Astrocyte (in vitro differentiated cells and primary cell): ENCODE measurements at regions not wholly inside any gene's neighbourhood (a gene's known extent, or its start where the extent isn't known, plus 50 kb on each side); places are given as distances from the start of the nearest gene placed in this dataset.

ENCODE experiments used
- DNase-seq: peaks from one replicate; pipeline ENCODE4 v3.0.0-alpha.2; 2010; ENCODE audit warnings: low read depth
- FAIRE-seq: peaks from 2 replicates; lab custom pipeline; 2011; peaks lifted over from hg19 to GRCh38; lab: Jason Lieb, UNC
- H2AFZ ChIP-seq: 2 replicates; pipeline ENCODE4 v1.6.0; 2012; ENCODE audit warnings: low read depth, low read length, inconsistent platforms
- H3K27ac ChIP-seq: 2 replicates; pipeline ENCODE4 v1.5.1; 2011; ENCODE audit warnings: low read depth, low read length, inconsistent platforms
- H3K27me3 ChIP-seq: 2 replicates; pipeline ENCODE4 v1.6.0; 2011; ENCODE audit warnings: low read length, inconsistent platforms; ENCODE audit not compliant: insufficient read depth
- H3K36me3 ChIP-seq: 2 replicates; pipeline ENCODE4 v1.5.1; 2011; ENCODE audit warnings: low read length, inconsistent platforms; ENCODE audit not compliant: insufficient read depth
- H3K4me1 ChIP-seq: 2 replicates; pipeline ENCODE4 v1.5.1; 2011; ENCODE audit warnings: low read length, inconsistent platforms; ENCODE audit not compliant: insufficient read depth
- H3K4me2 ChIP-seq: 2 replicates; pipeline ENCODE4 v1.6.0; 2012; ENCODE audit warnings: low read length, inconsistent platforms
- H3K4me3 ChIP-seq: 2 replicates; pipeline ENCODE4 v1.5.1; 2011; ENCODE audit warnings: low read depth, mild to moderate bottlenecking, low read length, inconsistent platforms; ENCODE audit not compliant: insufficient read depth
- H3K79me2 ChIP-seq: 2 replicates; pipeline ENCODE4 v1.6.0; 2012; ENCODE audit warnings: mild to moderate bottlenecking, low read length, inconsistent platforms; ENCODE audit not compliant: insufficient read depth
- H3K9ac ChIP-seq: 2 replicates; pipeline ENCODE4 v1.6.0; 2012; ENCODE audit warnings: mild to moderate bottlenecking, low read length, inconsistent platforms
- H3K9me3 ChIP-seq: 2 replicates; pipeline ENCODE4 v1.5.1; 2012; ENCODE audit warnings: low read depth, mild to moderate bottlenecking, low read length, inconsistent platforms; ENCODE audit not compliant: insufficient read depth
- H4K20me1 ChIP-seq: 2 replicates; pipeline ENCODE4 v1.6.0; 2012; ENCODE audit warnings: low read length, inconsistent platforms; ENCODE audit not compliant: insufficient read depth
- H3K27ac Mint-ChIP-seq: one replicate; pipeline ENCODE4 v1.8.0; 2021; ENCODE audit warnings: mild to moderate bottlenecking, mixed read lengths; ENCODE audit not compliant: unreplicated experiment
- H3K27me3 Mint-ChIP-seq: one replicate; pipeline ENCODE4 v1.8.0; 2021; ENCODE audit warnings: low read depth, mixed read lengths; ENCODE audit not compliant: unreplicated experiment
- H3K36me3 Mint-ChIP-seq: one replicate; pipeline ENCODE4 v1.8.0; 2021; ENCODE audit warnings: low read depth, mixed read lengths; ENCODE audit not compliant: unreplicated experiment
- H3K4me1 Mint-ChIP-seq: one replicate; pipeline ENCODE4 v1.8.0; 2021; ENCODE audit warnings: low read depth, mixed read lengths; ENCODE audit not compliant: unreplicated experiment
- H3K4me3 Mint-ChIP-seq: one replicate; pipeline ENCODE4 v1.8.0; 2021; ENCODE audit warnings: mild to moderate bottlenecking, moderate library complexity, mixed read lengths; ENCODE audit not compliant: unreplicated experiment
- H3K9me3 Mint-ChIP-seq: one replicate; pipeline ENCODE4 v1.8.0; 2021; ENCODE audit warnings: mild to moderate bottlenecking, mixed read lengths; ENCODE audit not compliant: unreplicated experiment
- CTCF ChIP-seq: IDR thresholded peaks from 2 replicates; pipeline ENCODE4 v1.5.1; 2011; ENCODE audit warnings: low read depth, mild to moderate bottlenecking, inconsistent platforms, low read length, moderate library complexity; ENCODE audit not compliant: insufficient read depth
- EZH2 ChIP-seq: IDR thresholded peaks from 2 replicates; pipeline ENCODE4 v1.6.1; 2012; ENCODE audit warnings: mild to moderate bottlenecking, low read length, inconsistent platforms; ENCODE audit not compliant: insufficient read depth

GRCh38 chr21:17348849-17349248 is 164.0 kb upstream of the CXADR start:
- H3K79me2 ChIP-seq, result no peaks in the 10 kb centered on the region
- no peak overlapping the region for H3K27ac ChIP-seq
- no peaks in the 10 kb centered on the region for H3K36me3 ChIP-seq
- FAIRE-seq (no peak), DNase-seq (no peak)
- TF ChIP-seq CTCF (no peak), EZH2 (no peak)
- H3K4me1 Mint-ChIP-seq, result peaks cover 7% of the 10 kb centered on the region
- no peaks in the 10 kb centered on the region for H3K4me1 ChIP-seq
- no peaks in the 10 kb centered on the region for H3K9me3 Mint-ChIP-seq
- no peak overlapping the region for H3K27ac Mint-ChIP-seq
- no peak overlapping the region for H2AFZ ChIP-seq
- H3K4me2 ChIP-seq, result no peak overlapping the region
- H4K20me1 ChIP-seq, result no peaks in the 10 kb centered on the region
- no peaks in the 10 kb centered on the region for H3K27me3 ChIP-seq
- no peak overlapping the region for H3K4me3 Mint-ChIP-seq
- no peaks in the 10 kb centered on the region for H3K36me3 Mint-ChIP-seq
- H3K27me3 Mint-ChIP-seq, result no peaks in the 10 kb centered on the region
- no peak overlapping the region for H3K9ac ChIP-seq
- no peaks in the 10 kb centered on the region for H3K9me3 ChIP-seq
- H3K4me3 ChIP-seq, result no peak overlapping the region

- H3K4me2 ChIP-seq, result no peak overlapping the region
- no peak overlapping the region for H3K27ac Mint-ChIP-seq
- no peaks in the 10 kb centered on the region for H3K36me3 Mint-ChIP-seq
- no peak for DNase-seq
- no peak overlapping the region for H2AFZ ChIP-seq
- no peaks in the 10 kb centered on the region for H3K27me3 Mint-ChIP-seq
- no peak overlapping the region for H3K4me3 ChIP-seq
- TF ChIP-seq CTCF, result no peak
- no peak for TF ChIP-seq EZH2
- H3K4me1 Mint-ChIP-seq, result peaks cover 7% of the 10 kb centered on the region
- no peaks in the 10 kb centered on the region for H3K79me2 ChIP-seq
- no peaks in the 10 kb centered on the region for H3K4me1 ChIP-seq
- FAIRE-seq, result no peak
- H3K36me3 ChIP-seq, result no peaks in the 10 kb centered on the region
- H3K9me3 Mint-ChIP-seq, result no peaks in the 10 kb centered on the region
- H3K27me3 ChIP-seq, result no peaks in the 10 kb centered on the region
- no peaks in the 10 kb centered on the region for H4K20me1 ChIP-seq
- no peak overlapping the region for H3K9ac ChIP-seq
- no peak overlapping the region for H3K27ac ChIP-seq
- H3K4me3 Mint-ChIP-seq, result no peak overlapping the region
- H3K9me3 ChIP-seq, result no peaks in the 10 kb centered on the region
These were observed 161.1 kb upstream of the CXADR start for GRCh38 chr21:17351766-17352165.

GRCh38 chr21:17352996-17353655 is 159.7 kb upstream of the CXADR start:
- Mint-ChIP-seq H3K36me3 (no peaks in the 10 kb centered on the region), H3K9me3 (no peaks in the 10 kb centered on the region), H3K27ac (peak overlapping the region; percentile 44), H3K27me3 (no peaks in the 10 kb centered on the region), H3K4me3 (no peak overlapping the region), H3K4me1 (peaks cover 7% of the 10 kb centered on the region)
- Histone ChIP-seq H3K4me3 (no peak overlapping the region), H2AFZ (no peak overlapping the region), H3K79me2 (no peaks in the 10 kb centered on the region), H3K4me1 (no peaks in the 10 kb centered on the region), H3K9ac (no peak overlapping the region), H3K27ac (no peak overlapping the region), H3K9me3 (no peaks in the 10 kb centered on the region), H3K27me3 (no peaks in the 10 kb centered on the region), H4K20me1 (no peaks in the 10 kb centered on the region), H3K4me2 (no peak overlapping the region), H3K36me3 (no peaks in the 10 kb centered on the region)
- no peak for TF ChIP-seq CTCF
- TF ChIP-seq EZH2, result no peak
- DNase-seq, result no peak
- FAIRE-seq, result no peak
